Type B pancreatic cell (in vitro differentiated cells): ENCODE measurements at regions not wholly inside any gene's neighbourhood (a gene's known extent, or its start where the extent isn't known, plus 50 kb on each side); places are given as distances from the start of the nearest gene placed in this dataset.

Experiments
- DNase-seq: peaks from one replicate; pipeline ENCODE4 v3.0.0; 2021; ENCODE audit warnings: mixed read lengths; ENCODE audit not compliant: unreplicated experiment; ENCODE audit errors: extremely low spot score
- H3K27ac Mint-ChIP-seq: 2 replicates; pipeline ENCODE4 v1.8.0; 2021; ENCODE audit warnings: mild to moderate bottlenecking, mixed read lengths
- H3K27me3 Mint-ChIP-seq: 2 replicates; pipeline ENCODE4 v1.8.0; 2021; ENCODE audit warnings: mixed read lengths
- H3K36me3 Mint-ChIP-seq: 2 replicates; pipeline ENCODE4 v1.8.0; 2021; ENCODE audit warnings: mixed read lengths
- H3K4me1 Mint-ChIP-seq: one replicate; pipeline ENCODE4 v1.8.0; 2021; ENCODE audit warnings: mixed read lengths; ENCODE audit not compliant: unreplicated experiment
- H3K4me3 Mint-ChIP-seq: 2 replicates; pipeline ENCODE4 v1.8.0; 2021; ENCODE audit warnings: mild to moderate bottlenecking, mixed read lengths
- H3K9me3 Mint-ChIP-seq: 2 replicates; pipeline ENCODE4 v1.8.0; 2021; ENCODE audit warnings: mixed read lengths
- CTCF ChIP-seq: fragments of 200-600 bp; sonication (generic); conservative IDR thresholded peaks from 2 replicates; pipeline ENCODE4 v1.5.0; 2021; ENCODE audit warnings: antibody characterized with exemption, mild to moderate bottlenecking

- no peak overlapping the region for H3K27ac Mint-ChIP-seq
Measured at GRCh38 chr9:115213818-115214334, 95.9 kb upstream of the TNC start.

GRCh38 chr9:115216873-115217272, 98.9 kb upstream of the TNC start:
- Mint-ChIP-seq H3K27me3 (peaks cover 20% of the 10 kb centered on the region), H3K9me3 (no peaks in the 10 kb centered on the region), H3K4me3 (no peak overlapping the region), H3K36me3 (no peaks in the 10 kb centered on the region), H3K27ac (no peak overlapping the region), H3K4me1 (peaks cover 13% of the 10 kb centered on the region)
- TF ChIP-seq CTCF, result no peak
- no peak for DNase-seq

More at GRCh38 chr9:115213818-115214334, 95.9 kb upstream of the TNC start:
- no peak for TF ChIP-seq CTCF
- Mint-ChIP-seq H3K4me1 (peaks cover 17% of the 10 kb centered on the region), H3K36me3 (no peaks in the 10 kb centered on the region), H3K27me3 (peaks cover 25% of the 10 kb centered on the region), H3K4me3 (no peak overlapping the region), H3K9me3 (peaks cover 5% of the 10 kb centered on the region)
- no peak for DNase-seq

GRCh38 chr9:115220319-115221005, 102.5 kb upstream of the TNC start:
- Mint-ChIP-seq H3K4me1 (peaks cover 10% of the 10 kb centered on the region), H3K27ac (no peak overlapping the region), H3K4me3 (no peak overlapping the region), H3K36me3 (no peaks in the 10 kb centered on the region), H3K27me3 (peaks cover 15% of the 10 kb centered on the region), H3K9me3 (no peaks in the 10 kb centered on the region)
- TF ChIP-seq CTCF, result no peak
- DNase-seq, result no peak

GRCh38 chr9:115223471-115223870, 105.5 kb upstream of the TNC start:
- peaks cover 11% of the 10 kb centered on the region for H3K27me3 Mint-ChIP-seq
- no peak overlapping the region for H3K27ac Mint-ChIP-seq
- no peak for TF ChIP-seq CTCF
- no peaks in the 10 kb centered on the region for H3K36me3 Mint-ChIP-seq
- no peaks in the 10 kb centered on the region for H3K9me3 Mint-ChIP-seq
- peaks cover 10% of the 10 kb centered on the region for H3K4me1 Mint-ChIP-seq
- no peak for DNase-seq
- no peak overlapping the region for H3K4me3 Mint-ChIP-seq

- Mint-ChIP-seq H3K4me1 (peaks cover 5% of the 10 kb centered on the region), H3K9me3 (no peaks in the 10 kb centered on the region)
Measured at GRCh38 chr9:115225459-115226116, 107.6 kb upstream of the TNC start.

More at GRCh38 chr9:115225459-115226116, 107.6 kb upstream of the TNC start:
- H3K27me3 Mint-ChIP-seq, result peaks cover 11% of the 10 kb centered on the region
- no peak overlapping the region for H3K27ac Mint-ChIP-seq
- no peak overlapping the region for H3K4me3 Mint-ChIP-seq
- DNase-seq, result no peak
- H3K36me3 Mint-ChIP-seq, result no peaks in the 10 kb centered on the region
- no peak for TF ChIP-seq CTCF
